OCI-LY3 (cell line): ENCODE measurements at regions not wholly inside any gene's neighbourhood (a gene's known extent, or its start where the extent isn't known, plus 50 kb on each side); places are given as distances from the start of the nearest gene placed in this dataset.

ENCODE experiments used
- EZH2phosphoT487 ChIP-seq: fragments of 200-600 bp; shearing (Covaris generic); IDR thresholded peaks from 2 replicates; pipeline ENCODE4 v1.6.1; 2018; ENCODE audit warnings: antibody characterized with exemption, mixed run types, low read depth
- TF ChIP-seq, protein P1 (sequence below): fragments of 200-600, 300-600 bp; sonication (generic); IDR thresholded peaks from 2 replicates; pipeline ENCODE4 v1.5.1; 2014; ENCODE audit warnings: antibody characterized with exemption, low read length, low read depth

DNA sequence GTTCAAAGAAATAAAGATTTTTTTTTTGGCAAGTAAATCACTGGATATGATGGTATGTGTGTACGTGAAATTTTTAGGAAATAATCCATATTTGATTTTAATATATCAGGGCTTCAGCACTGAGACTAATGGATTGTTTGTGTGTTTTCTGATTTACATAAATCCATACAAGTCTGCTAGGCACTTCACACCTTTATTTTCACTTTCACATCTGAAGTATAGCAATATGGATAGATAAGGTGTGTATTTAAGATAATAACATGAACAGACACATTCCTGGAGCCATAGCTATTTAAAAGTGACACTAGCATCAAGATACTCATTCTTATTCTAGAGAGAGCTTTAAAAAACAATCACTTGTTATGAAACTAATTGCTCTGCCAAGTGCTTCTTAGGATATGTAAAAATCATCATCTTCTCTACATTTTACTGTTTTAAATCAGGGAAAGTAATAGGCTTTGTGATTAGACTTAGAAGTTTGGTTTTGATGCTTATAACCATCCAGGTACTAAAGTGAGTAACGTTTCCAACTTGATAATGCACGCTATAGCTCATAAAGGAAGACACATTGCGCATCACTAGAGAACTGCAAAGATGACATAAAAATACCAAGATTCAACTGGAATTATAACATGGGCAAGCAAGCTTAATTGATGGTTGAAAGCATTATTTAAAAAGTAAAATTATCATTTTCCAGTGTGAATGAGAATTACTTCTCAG lies 208.9 kb downstream of the ZEB2 start:
- TF ChIP-seq, protein P1, sequence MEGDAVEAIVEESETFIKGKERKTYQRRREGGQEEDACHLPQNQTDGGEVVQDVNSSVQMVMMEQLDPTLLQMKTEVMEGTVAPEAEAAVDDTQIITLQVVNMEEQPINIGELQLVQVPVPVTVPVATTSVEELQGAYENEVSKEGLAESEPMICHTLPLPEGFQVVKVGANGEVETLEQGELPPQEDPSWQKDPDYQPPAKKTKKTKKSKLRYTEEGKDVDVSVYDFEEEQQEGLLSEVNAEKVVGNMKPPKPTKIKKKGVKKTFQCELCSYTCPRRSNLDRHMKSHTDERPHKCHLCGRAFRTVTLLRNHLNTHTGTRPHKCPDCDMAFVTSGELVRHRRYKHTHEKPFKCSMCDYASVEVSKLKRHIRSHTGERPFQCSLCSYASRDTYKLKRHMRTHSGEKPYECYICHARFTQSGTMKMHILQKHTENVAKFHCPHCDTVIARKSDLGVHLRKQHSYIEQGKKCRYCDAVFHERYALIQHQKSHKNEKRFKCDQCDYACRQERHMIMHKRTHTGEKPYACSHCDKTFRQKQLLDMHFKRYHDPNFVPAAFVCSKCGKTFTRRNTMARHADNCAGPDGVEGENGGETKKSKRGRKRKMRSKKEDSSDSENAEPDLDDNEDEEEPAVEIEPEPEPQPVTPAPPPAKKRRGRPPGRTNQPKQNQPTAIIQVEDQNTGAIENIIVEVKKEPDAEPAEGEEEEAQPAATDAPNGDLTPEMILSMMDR = no peak
- TF ChIP-seq EZH2phosphoT487 = no peak
